GM18907 (cell line): ENCODE measurements at regions not wholly inside any gene's neighbourhood (a gene's known extent, or its start where the extent isn't known, plus 50 kb on each side); places are given as distances from the start of the nearest gene placed in this dataset.
"Not testable (repeated sequence)": the region's sequence is repeated elsewhere in the genome, so short reads cannot be mapped to it uniquely, and the experiment has no call there.

Experiments
- ATAC-seq: cut with Tn5 transposase; IDR thresholded peaks from one replicate; pipeline ENCODE4 v1.9.1; 2021; ENCODE audit warnings: mild to moderate bottlenecking, moderate library complexity; ENCODE audit not compliant: unreplicated experiment

GRCh38 chr9:29616844-29617243 lies 2043.6 kb upstream of the C9orf72 start:
- ATAC-seq, result no peak

DNA sequence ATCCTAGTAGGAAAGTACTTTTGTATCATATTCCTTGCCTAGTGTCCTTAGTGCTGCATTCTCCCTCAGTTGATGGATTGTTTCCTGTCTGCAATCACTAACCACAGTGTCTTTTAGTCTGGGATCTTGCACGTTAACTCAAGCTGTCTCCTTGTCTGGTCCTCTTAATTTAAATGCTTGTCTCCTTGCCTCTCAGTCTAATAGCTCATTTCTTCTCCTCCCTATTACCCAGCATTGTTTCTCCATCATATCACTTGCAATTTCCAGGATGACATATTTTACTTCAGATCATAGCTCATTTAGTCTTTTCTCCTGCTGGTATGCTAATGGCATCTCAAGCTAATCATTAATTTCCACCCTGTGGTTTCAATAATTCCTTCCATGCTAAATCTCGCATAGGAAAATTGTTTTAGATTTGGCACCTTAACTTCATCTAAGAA lies 2052.0 kb upstream of the C9orf72 start:
- no peak for ATAC-seq

- no peak for ATAC-seq
These were observed 2052.7 kb upstream of the C9orf72 start for GRCh38 chr9:29625931-29626330.

DNA sequence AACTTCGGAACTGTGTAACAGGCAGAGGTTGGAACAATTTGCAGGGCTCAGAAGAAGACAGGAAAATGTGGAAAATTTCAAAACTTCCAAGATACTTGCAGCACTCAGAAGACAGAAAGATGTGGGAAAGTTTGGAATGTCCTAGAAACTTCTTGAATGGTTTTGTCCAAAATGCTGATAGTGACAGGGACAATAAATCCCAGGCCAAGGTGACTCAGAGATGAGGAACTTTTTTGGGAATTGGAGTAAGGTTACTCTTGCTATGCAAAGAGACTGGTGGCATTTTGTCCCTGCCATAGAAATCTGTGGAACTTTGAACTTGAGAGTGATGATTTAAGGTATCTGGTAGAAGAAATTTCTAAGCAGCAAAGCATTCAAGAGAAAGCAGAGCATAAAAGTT lies 2055.6 kb upstream of the C9orf72 start:
- not testable (repeated sequence) for ATAC-seq

- no peak for ATAC-seq
These were observed 2064.4 kb upstream of the C9orf72 start for GRCh38 chr9:29637471-29638237.

DNA sequence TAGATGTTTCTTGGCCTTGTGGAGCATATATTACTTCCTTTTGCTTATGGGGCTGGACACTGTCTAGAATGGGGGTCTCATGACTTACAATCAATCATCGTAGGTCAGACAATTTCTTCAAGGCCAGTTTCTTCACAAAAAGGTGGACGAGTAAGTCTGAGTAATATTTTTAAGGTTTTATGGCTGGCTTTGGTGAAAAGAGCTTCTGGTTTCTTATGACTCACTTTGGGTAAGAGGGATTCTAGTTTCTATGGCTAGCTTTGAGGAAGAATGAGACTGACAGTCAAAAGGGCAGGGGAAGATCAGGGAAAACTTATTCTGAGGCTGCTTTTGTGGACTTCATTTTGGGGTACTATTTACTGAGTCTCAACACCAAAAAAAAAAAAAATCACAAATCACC lies 2067.2 kb upstream of the C9orf72 start:
- ATAC-seq, result no peak

- ATAC-seq, result no peak
These were observed 2071.2 kb upstream of the C9orf72 start for GRCh38 chr9:29644514-29644913.

DNA sequence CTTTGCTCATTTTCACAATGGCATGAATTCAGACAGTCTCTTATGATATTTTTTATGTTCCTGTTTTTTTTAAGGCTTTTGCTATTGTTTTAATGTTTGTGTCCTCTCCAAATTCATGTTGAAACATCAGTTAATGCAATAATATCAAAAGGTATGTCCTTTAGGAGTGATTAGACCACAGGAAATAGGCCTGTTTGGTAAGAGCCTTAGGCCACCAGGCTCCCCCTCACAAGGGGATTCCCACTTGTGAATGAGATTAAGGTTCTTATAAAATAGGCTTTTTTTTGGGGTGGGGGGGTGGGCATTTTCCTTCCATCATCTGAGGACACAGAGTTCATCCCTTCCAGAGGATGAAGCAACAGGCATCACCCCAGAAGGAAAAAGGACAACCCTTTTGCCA lies 2074.2 kb upstream of the C9orf72 start:
- ATAC-seq, result no peak

GRCh38 chr9:29648132-29648531 lies 2074.9 kb upstream of the C9orf72 start:
- no peak for ATAC-seq

GRCh38 chr9:29648601-29649000 lies 2075.3 kb upstream of the C9orf72 start:
- no peak for ATAC-seq

DNA sequence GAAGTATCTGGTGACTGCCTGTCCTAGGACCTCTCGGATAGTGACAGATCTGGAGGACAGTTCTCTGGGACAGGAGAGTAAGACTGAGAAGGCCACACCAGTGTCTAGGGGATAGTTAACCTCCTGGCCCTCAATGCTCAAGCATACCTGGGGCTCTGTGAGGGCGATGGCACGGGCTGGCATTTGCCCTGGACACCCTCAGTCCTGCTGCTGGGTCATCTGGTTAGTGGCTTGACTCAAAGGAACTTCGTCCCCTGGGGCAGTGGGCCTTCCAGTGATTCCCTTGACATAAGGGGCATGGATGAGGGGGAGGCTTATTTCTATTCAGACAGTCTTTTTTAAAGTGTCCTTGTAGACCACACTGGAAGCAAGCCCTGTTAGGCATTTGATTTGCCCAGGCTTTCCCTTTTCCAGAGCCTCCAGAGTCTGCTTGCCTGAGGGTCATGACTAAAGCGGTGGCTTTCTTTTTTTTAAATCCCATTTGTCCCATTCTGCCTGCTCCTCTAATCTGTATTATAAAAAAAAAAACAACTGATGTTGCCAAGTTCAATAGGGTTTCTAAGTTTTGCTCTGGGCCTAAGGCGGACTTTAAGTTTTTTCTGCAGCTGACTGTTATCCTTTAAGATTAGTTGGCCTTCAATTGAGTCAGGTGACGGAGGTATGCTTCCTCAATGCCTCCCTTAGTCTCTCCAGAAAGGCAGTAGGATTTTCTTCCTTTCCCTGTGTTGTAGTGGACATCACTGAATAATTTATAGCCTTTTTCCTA lies 2083.5 kb upstream of the C9orf72 start:
- no peak for ATAC-seq

DNA sequence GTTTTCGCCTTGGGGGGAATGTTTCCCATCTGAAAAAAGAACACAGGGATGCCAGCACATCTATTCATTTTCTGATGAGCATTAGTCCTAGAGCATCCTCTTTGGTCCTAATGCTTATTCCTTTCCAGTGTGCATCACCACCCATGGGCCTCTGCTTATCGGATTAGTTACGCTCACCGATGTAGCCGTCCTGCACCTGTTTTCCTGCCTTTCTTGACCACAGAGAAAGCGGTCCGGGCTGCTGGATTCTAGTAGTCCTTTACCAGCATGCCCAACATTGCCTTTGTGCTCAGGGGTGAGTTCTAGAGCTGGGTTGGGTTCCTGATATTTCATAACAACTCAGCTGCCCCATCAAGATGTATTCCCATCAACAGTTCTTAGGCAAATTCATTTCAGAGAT lies 2084.5 kb upstream of the C9orf72 start:
- ATAC-seq, result no peak

- ATAC-seq, result no peak
These were observed 2085.7 kb upstream of the C9orf72 start for GRCh38 chr9:29659014-29659413.

DNA sequence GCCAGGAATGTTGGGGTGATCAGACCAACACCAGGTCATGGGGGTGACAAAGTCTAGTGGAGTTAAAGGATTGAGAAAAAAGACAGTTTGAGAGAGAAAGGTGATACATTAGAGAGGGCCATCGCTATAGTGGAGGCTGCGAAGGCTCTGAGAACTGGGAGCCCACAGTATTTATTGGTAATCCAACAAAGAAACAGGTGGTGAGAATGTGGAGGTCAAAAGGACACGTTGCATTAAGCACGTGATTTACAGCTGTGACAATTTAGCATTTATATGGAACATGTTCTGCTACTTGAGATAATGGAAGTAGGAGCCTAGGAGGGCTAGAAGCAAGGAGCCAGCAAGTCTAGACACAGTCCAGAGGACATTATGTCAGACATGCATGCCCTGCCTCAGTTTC lies 2086.5 kb upstream of the C9orf72 start:
- no peak for ATAC-seq

DNA sequence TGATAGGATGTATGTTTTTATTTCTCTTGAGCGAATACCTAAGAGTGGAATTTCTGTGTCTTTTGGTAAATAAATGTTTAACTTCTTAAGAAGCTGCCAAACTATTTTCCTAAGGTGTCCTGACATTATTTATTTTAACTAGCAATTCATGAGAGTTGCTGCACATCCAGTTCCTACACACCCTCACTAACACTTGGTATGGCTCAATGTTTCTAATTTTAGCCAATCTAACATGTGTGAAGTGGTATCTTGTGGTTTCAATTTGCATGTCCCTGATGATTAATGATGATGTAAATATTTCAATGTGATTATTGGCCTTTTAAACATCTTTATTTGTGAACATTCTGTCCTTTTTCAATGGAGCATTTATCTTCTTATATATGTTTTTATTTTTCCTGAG lies 2095.5 kb upstream of the C9orf72 start:
- ATAC-seq, result no peak

GRCh38 chr9:29669613-29670012 lies 2096.3 kb upstream of the C9orf72 start:
- no peak for ATAC-seq

DNA sequence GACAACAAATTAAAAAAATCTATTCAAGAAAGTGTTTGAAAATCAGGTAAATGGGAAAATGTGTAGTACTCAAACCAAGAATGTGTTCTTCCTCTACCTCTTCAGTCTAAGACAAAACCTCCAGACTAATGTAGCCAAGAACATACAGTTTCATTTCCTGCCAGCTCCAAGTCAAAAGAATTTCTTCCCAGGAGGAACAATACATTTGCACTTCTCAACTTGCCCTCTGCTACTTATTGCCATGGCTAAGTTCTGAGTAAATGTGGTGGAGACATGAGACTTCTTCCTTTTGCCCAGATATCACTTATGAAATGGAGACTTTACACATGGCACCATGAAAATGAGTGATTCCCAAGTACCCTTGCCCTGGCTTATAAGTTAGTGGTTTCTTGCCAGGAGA lies 2112.2 kb upstream of the C9orf72 start:
- ATAC-seq, result no peak

DNA sequence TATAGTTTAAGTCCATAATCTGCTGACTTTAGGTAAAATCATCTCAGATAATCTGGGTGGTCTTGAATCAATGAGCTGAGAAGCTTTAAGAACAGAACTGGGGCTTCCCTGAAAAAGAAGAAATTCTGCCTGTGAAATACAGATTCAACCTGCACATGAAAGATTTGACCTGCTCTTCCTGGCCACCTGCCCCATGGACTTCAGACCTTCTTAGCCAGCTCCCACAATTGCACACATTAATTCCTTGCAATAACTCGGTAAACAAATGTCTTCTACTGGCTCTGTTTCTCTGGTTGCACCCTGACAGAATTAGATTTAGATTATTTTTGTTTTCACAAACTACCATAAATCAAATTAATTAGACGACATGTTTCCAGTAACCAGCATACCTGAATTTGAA lies 2117.9 kb upstream of the C9orf72 start:
- no peak for ATAC-seq

DNA sequence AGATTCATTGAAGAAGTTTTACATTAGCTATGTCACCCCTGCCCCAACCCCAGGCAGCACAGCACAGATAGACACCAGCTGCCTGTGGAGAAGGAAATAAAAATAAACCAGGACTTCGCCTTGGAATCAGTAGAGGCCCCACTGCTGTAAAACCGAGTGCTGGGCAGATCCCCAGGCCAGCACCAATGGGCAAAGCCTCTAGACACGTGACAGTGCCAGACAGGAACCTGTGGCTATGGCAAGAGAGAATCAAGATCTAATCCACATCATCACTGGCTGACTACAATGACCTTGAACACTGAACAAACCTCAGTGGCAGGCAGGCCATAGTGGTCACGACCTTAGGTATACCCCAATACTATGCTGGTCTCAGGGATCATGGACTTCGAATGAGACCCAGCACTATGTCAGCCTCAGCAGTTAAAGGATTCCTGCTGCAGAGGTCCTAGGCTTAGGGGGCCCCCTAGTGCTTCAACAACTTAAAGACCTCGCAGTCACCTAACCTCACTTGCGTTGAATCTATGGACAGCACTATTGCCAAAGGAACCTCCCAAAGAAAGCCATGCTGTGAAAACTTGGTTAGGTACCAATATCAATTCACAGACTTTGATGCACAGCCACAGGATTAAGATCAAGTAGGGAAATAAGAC lies 2118.6 kb upstream of the C9orf72 start:
- ATAC-seq, result no peak

DNA sequence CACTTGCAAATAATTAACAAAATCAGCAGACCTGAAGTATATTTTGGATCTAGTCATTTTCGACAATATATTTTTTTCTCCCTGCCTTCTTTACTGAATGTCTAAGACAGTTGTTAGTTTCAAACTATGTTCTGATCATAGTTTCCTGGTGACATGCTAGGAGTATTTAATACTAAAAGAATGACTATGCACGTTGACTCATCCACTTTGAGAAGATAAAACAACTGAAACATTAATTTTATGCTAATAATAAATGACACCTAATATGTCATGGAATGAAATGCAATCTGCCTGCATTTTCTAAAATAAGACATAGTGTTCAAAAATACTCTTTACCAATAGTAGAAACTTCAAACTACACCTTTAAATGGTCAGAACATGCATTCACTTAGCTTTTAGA lies 2123.7 kb upstream of the C9orf72 start:
- no peak for ATAC-seq

DNA sequence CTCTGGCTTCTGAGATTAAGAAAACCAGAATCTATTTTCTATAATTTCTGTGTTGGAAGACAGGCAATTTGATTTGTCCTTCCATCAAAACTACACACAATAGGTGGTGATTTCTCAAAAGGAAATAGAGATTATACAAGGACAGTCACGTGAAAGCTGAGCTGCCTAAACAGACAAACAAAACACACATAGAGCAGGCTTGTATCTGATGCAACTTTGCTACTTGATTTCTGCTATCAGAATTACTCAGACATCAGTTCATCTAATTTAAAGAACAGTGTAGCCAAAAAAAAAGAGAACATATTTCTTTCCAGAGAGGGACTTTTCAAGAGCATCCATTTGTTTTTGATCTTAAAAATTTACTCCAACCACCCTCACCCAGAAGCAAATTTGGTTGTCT lies 2128.3 kb upstream of the C9orf72 start:
- no peak for ATAC-seq

- ATAC-seq, result no peak
These were observed 2128.7 kb upstream of the C9orf72 start for GRCh38 chr9:29701971-29702370.
